ENCODE measurements at regions not wholly inside any gene's neighbourhood (a gene's known extent, or its start where the extent isn't known, plus 50 kb on each side); places are given as distances from the start of the nearest gene placed in this dataset.

DNA sequence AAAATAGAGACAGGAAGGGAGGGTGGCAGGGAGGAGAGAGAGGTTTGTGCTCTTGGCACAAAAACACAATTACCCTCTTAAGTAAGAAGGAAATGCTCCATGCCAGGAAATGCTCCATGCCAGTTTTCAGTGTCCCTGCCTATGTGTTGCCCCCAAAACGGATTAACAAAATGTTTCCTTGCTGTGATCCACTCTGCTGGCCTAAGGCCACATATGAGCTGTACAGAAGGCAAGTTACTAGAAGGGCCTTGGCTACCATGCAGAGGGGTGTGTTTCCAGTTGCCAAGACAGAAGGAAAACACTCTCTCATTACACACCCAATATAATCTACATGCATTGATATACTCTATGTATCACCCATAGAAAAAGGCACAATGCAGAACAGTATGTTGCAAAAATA, 98.2 kb upstream of the PTPRG start:
- Histone ChIP-seq H3K79me2 (ENCODE audit: low read length) (no peaks in the 10 kb centered on the region), H4K20me1 (ENCODE audit: insufficient read depth, low read length) (no peaks in the 10 kb centered on the region), H2AFZ (ENCODE audit: low read length) (no peak overlapping the region), H3K27me3 (replicated peaks; ENCODE audit: insufficient read depth, low read length) (no peaks in the 10 kb centered on the region), H3K4me2 (ENCODE audit: low read depth, low read length) (no peak overlapping the region), H3K27ac (ENCODE audit: low read length) (no peak overlapping the region), H3K36me3 (replicated peaks; ENCODE audit: insufficient read depth, low read length) (no peaks in the 10 kb centered on the region), H3K9me3 (replicated peaks; ENCODE audit: insufficient read depth, low read length) (no peaks in the 10 kb centered on the region), H3F3A (ENCODE audit: insufficient read depth, low read length) (no peaks in the 10 kb centered on the region), H3K4me3 (ENCODE audit: low read length) (no peak overlapping the region), H3K9me2 (replicated peaks; ENCODE audit: insufficient read depth, low read length) (no peaks in the 10 kb centered on the region), H3K9ac (ENCODE audit: low read length) (no peak overlapping the region), H3K4me1 (ENCODE audit: low read length) (no peaks in the 10 kb centered on the region)
- TF ChIP-seq, protein P1, sequence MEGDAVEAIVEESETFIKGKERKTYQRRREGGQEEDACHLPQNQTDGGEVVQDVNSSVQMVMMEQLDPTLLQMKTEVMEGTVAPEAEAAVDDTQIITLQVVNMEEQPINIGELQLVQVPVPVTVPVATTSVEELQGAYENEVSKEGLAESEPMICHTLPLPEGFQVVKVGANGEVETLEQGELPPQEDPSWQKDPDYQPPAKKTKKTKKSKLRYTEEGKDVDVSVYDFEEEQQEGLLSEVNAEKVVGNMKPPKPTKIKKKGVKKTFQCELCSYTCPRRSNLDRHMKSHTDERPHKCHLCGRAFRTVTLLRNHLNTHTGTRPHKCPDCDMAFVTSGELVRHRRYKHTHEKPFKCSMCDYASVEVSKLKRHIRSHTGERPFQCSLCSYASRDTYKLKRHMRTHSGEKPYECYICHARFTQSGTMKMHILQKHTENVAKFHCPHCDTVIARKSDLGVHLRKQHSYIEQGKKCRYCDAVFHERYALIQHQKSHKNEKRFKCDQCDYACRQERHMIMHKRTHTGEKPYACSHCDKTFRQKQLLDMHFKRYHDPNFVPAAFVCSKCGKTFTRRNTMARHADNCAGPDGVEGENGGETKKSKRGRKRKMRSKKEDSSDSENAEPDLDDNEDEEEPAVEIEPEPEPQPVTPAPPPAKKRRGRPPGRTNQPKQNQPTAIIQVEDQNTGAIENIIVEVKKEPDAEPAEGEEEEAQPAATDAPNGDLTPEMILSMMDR (IDR thresholded peaks at IDR 0.05; ENCODE audit: low read length): no peak
- TF ChIP-seq EZH2phosphoT487 (IDR thresholded peaks at IDR 0.05; ENCODE audit: low read length) (no peak), EZH2 (optimal IDR thresholded peaks at IDR 0.05; ENCODE audit: low read depth, low read length) (no peak)
- no peak for DNase-seq

GRCh38 chr3:61464518-61465140, 96.7 kb upstream of the PTPRG start:
- Histone ChIP-seq H3F3A (ENCODE audit: insufficient read depth, low read length) (no peaks in the 10 kb centered on the region), H3K9ac (ENCODE audit: low read length) (no peak overlapping the region), H3K4me3 (ENCODE audit: low read length) (no peak overlapping the region), H3K9me2 (replicated peaks; ENCODE audit: insufficient read depth, low read length) (no peaks in the 10 kb centered on the region), H3K27me3 (replicated peaks; ENCODE audit: insufficient read depth, low read length) (no peaks in the 10 kb centered on the region), H3K9me3 (replicated peaks; ENCODE audit: insufficient read depth, low read length) (no peaks in the 10 kb centered on the region), H2AFZ (ENCODE audit: low read length) (no peak overlapping the region), H3K27ac (ENCODE audit: low read length) (no peak overlapping the region), H3K36me3 (replicated peaks; ENCODE audit: insufficient read depth, low read length) (no peaks in the 10 kb centered on the region), H3K79me2 (ENCODE audit: low read length) (no peaks in the 10 kb centered on the region), H3K4me1 (ENCODE audit: low read length) (no peaks in the 10 kb centered on the region), H4K20me1 (ENCODE audit: insufficient read depth, low read length) (no peaks in the 10 kb centered on the region), H3K4me2 (ENCODE audit: low read depth, low read length) (no peak overlapping the region)
- no peak for TF ChIP-seq EZH2 (optimal IDR thresholded peaks at IDR 0.05; ENCODE audit: low read depth, low read length)
- TF ChIP-seq, protein P1 (IDR thresholded peaks at IDR 0.05; ENCODE audit: low read length): no peak
- TF ChIP-seq EZH2phosphoT487 (IDR thresholded peaks at IDR 0.05; ENCODE audit: low read length): no peak
- DNase-seq: no peak

- H3K27me3 ChIP-seq (replicated peaks; ENCODE audit: insufficient read depth, low read length): no peaks in the 10 kb centered on the region
- H3K79me2 ChIP-seq (ENCODE audit: low read length): no peaks in the 10 kb centered on the region
- no peaks in the 10 kb centered on the region for H3F3A ChIP-seq (ENCODE audit: insufficient read depth, low read length)
- no peaks in the 10 kb centered on the region for H4K20me1 ChIP-seq (ENCODE audit: insufficient read depth, low read length)
- no peaks in the 10 kb centered on the region for H3K36me3 ChIP-seq (replicated peaks; ENCODE audit: insufficient read depth, low read length)
- H3K27ac ChIP-seq (ENCODE audit: low read length): no peak overlapping the region
- no peak overlapping the region for H2AFZ ChIP-seq (ENCODE audit: low read length)
- no peaks in the 10 kb centered on the region for H3K9me2 ChIP-seq (replicated peaks; ENCODE audit: insufficient read depth, low read length)
- TF ChIP-seq, protein P1 (IDR thresholded peaks at IDR 0.05; ENCODE audit: low read length): no peak
- TF ChIP-seq EZH2 (optimal IDR thresholded peaks at IDR 0.05; ENCODE audit: low read depth, low read length) (no peak), EZH2phosphoT487 (IDR thresholded peaks at IDR 0.05; ENCODE audit: low read length) (no peak)
- no peak overlapping the region for H3K4me3 ChIP-seq (ENCODE audit: low read length)
- no peak overlapping the region for H3K4me2 ChIP-seq (ENCODE audit: low read depth, low read length)
- DNase-seq: no peak
- H3K4me1 ChIP-seq (ENCODE audit: low read length): no peaks in the 10 kb centered on the region
- no peaks in the 10 kb centered on the region for H3K9me3 ChIP-seq (replicated peaks; ENCODE audit: insufficient read depth, low read length)
- no peak overlapping the region for H3K9ac ChIP-seq (ENCODE audit: low read length)
Observed at GRCh38 chr3:61466357-61466756, 95.0 kb upstream of the PTPRG start.

Data from MM.1S (cell line).